Brain pericyte (primary cell): ENCODE measurements at regions not wholly inside any gene's neighbourhood (a gene's known extent, or its start where the extent isn't known, plus 50 kb on each side); places are given as distances from the start of the nearest gene placed in this dataset.
"Not testable (repeated sequence)": the region's sequence is repeated elsewhere in the genome, so short reads cannot be mapped to it uniquely, and the experiment has no call there.

Experiments used
- DNase-seq: peaks from one replicate; pipeline ENCODE4 v3.0.0-alpha.2; 2012; ENCODE audit warnings: low read depth, low spot score

- not testable (repeated sequence) for DNase-seq
These were observed 737.1 kb downstream of the TRHDE start for GRCh38 chr12:73009138-73009834.

- no peak for DNase-seq
These were observed 745.8 kb downstream of the TRHDE start for GRCh38 chr12:73017981-73018380.

- no peak for DNase-seq
These were observed 781.7 kb downstream of the TRHDE start for GRCh38 chr12:73053893-73054292.

- no peak for DNase-seq
These were observed 785.3 kb downstream of the TRHDE start for GRCh38 chr12:73057428-73057827.

- DNase-seq = no peak
These were observed 793.7 kb downstream of the TRHDE start for GRCh38 chr12:73065913-73066312.

GRCh38 chr12:73067616-73068015 lies 795.4 kb downstream of the TRHDE start:
- no peak for DNase-seq

- no peak for DNase-seq
These were observed 800.0 kb downstream of the TRHDE start for GRCh38 chr12:73072214-73072613.

- no peak for DNase-seq
These were observed 804.6 kb downstream of the TRHDE start for GRCh38 chr12:73076760-73077159.

GRCh38 chr12:73083736-73084135 lies 811.6 kb downstream of the TRHDE start:
- no peak for DNase-seq

- no peak for DNase-seq
These were observed 834.1 kb downstream of the TRHDE start for GRCh38 chr12:73106296-73106695.

GRCh38 chr12:73106896-73107295 lies 834.7 kb downstream of the TRHDE start:
- DNase-seq = no peak

- DNase-seq = no peak
These were observed 838.6 kb downstream of the TRHDE start for GRCh38 chr12:73110816-73111215.

- no peak for DNase-seq
These were observed 840.1 kb downstream of the TRHDE start for GRCh38 chr12:73112035-73112816.

GRCh38 chr12:73124480-73124879 lies 852.3 kb downstream of the TRHDE start:
- DNase-seq = no peak

- DNase-seq = no peak
These were observed 853.0 kb downstream of the TRHDE start for GRCh38 chr12:73125148-73125547.

GRCh38 chr12:73136386-73136785 lies 864.2 kb downstream of the TRHDE start:
- DNase-seq = no peak

- not testable (repeated sequence) for DNase-seq
These were observed 867.5 kb downstream of the TRHDE start for GRCh38 chr12:73139642-73140041.

- DNase-seq = no peak
These were observed 886.2 kb downstream of the TRHDE start for GRCh38 chr12:73158341-73158740.

- DNase-seq = no peak
These were observed 887.8 kb downstream of the TRHDE start for GRCh38 chr12:73159954-73160353.

GRCh38 chr12:73161970-73162369 lies 889.8 kb downstream of the TRHDE start:
- DNase-seq = no peak

- no peak for DNase-seq
These were observed 908.6 kb downstream of the TRHDE start for GRCh38 chr12:73180734-73181133.

- DNase-seq = no peak
These were observed 909.1 kb downstream of the TRHDE start for GRCh38 chr12:73181244-73181643.

GRCh38 chr12:73185403-73185802 lies 913.2 kb downstream of the TRHDE start:
- DNase-seq = no peak
